Amygdala (tissue), 56 donors: ENCODE measurements at regions not wholly inside any gene's neighbourhood (a gene's known extent, or its start where the extent isn't known, plus 50 kb on each side); places are given as distances from the start of the nearest gene placed in this dataset.

Source experiments
- DNase-seq, 56 donors: peaks; one replicate each; lab custom pipeline; 2025; lab: John Stamatoyannopoulos, UW

- no peak for DNase-seq
Observed at GRCh38 chr2:111712361-111712760, 171.6 kb downstream of the ANAPC1 start.

GRCh38 chr2:111712940-111713515, 171.0 kb downstream of the ANAPC1 start:
- DNase-seq: no peak

GRCh38 chr2:111715987-111716904, 167.7 kb downstream of the ANAPC1 start:
- DNase-seq: no peak

- DNase-seq: no peak
Observed at GRCh38 chr2:111716905-111717775, 166.9 kb downstream of the ANAPC1 start.
